Hematopoietic multipotent progenitor cell treated with erythropoietin and hydrocortisone succinate and interleukin-3 and kit ligand, for 6 days (in vitro differentiated cells): ENCODE measurements at regions not wholly inside any gene's neighbourhood (a gene's known extent, or its start where the extent isn't known, plus 50 kb on each side); places are given as distances from the start of the nearest gene placed in this dataset.
A peak's percentile ranks its signal among the peaks of the same experiment; 100 is the strongest.
"Not testable (repeated sequence)": the region's sequence is repeated elsewhere in the genome, so short reads cannot be mapped to it uniquely, and the experiment has no call there.

Experiments used
- DNase-seq: peaks from one replicate; pipeline ENCODE4 v3.0.0-alpha.2; 2015

GRCh38 chr10:46749470-46749869, 161.8 kb upstream of the PTPN20 start:
- DNase-seq: peak; percentile 36

GRCh38 chr10:46753763-46754162, 157.5 kb upstream of the PTPN20 start:
- DNase-seq: not testable (repeated sequence)

- DNase-seq: not testable (repeated sequence)
Measured at GRCh38 chr10:46761471-46761870, 149.8 kb upstream of the PTPN20 start.

- DNase-seq: not testable (repeated sequence)
Measured at GRCh38 chr10:46768515-46769291, 142.5 kb upstream of the PTPN20 start.

GRCh38 chr10:46773178-46773896, 137.9 kb upstream of the PTPN20 start:
- not testable (repeated sequence) for DNase-seq

- peak; percentile 16 for DNase-seq
Measured at GRCh38 chr10:46773897-46774236, 137.4 kb upstream of the PTPN20 start.

GRCh38 chr10:46774366-46774765, 136.9 kb upstream of the PTPN20 start:
- not testable (repeated sequence) for DNase-seq

- DNase-seq: not testable (repeated sequence)
Measured at GRCh38 chr10:46774945-46775667, 136.1 kb upstream of the PTPN20 start.

- DNase-seq: not testable (repeated sequence)
Measured at GRCh38 chr10:46775668-46776059, 135.6 kb upstream of the PTPN20 start.

- DNase-seq: not testable (repeated sequence)
Measured at GRCh38 chr10:46779571-46779970, 131.7 kb upstream of the PTPN20 start.

- DNase-seq: not testable (repeated sequence)
Measured at GRCh38 chr10:46780164-46780563, 131.1 kb upstream of the PTPN20 start.

GRCh38 chr10:46781001-46781400, 130.2 kb upstream of the PTPN20 start:
- not testable (repeated sequence) for DNase-seq

GRCh38 chr10:46782001-46782874, 129.0 kb upstream of the PTPN20 start:
- not testable (repeated sequence) for DNase-seq

- DNase-seq: not testable (repeated sequence)
Measured at GRCh38 chr10:46784665-46785064, 126.6 kb upstream of the PTPN20 start.

GRCh38 chr10:46786125-46786517, 125.1 kb upstream of the PTPN20 start:
- DNase-seq: not testable (repeated sequence)

GRCh38 chr10:46786518-46787320, 124.5 kb upstream of the PTPN20 start:
- DNase-seq: peak; percentile 78

GRCh38 chr10:46787321-46787615, 124.0 kb upstream of the PTPN20 start:
- DNase-seq: peak; percentile 59

GRCh38 chr10:46792657-46793357, 118.4 kb upstream of the PTPN20 start:
- not testable (repeated sequence) for DNase-seq

GRCh38 chr10:46796351-46796750, 114.9 kb upstream of the PTPN20 start:
- DNase-seq: not testable (repeated sequence)

- DNase-seq: not testable (repeated sequence)
Measured at GRCh38 chr10:46802010-46802409, 109.2 kb upstream of the PTPN20 start.

GRCh38 chr10:46803082-46803481, 108.1 kb upstream of the PTPN20 start:
- DNase-seq: peak; percentile 28
